ENCODE measurements at regions not wholly inside any gene's neighbourhood (a gene's known extent, or its start where the extent isn't known, plus 50 kb on each side); places are given as distances from the start of the nearest gene placed in this dataset.

DNA sequence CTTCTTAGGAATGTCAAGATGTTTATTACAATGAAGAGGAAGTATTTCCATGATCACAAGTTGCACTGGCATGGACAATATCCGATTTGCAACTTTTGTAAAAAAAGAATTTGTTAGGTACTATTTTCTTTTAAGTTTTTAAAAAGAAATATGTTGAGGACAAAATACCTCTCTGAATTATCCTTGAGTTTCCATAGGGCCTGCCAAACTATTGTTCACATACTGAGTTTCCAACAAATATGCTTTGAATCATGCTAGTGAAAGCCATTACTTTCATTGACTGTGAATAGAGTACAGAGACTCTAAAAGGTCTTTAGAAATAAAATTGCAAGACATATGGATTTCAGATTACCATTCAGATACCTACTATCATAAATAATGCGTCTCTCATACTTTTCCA, 566.1 kb downstream of the TMEM182 start:
- Histone ChIP-seq H3K4me3 (no peak overlapping the region), H3K36me3 (ENCODE audit: low read depth, missing control alignments) (no peaks in the 10 kb centered on the region), H3K9me3 (no peaks in the 10 kb centered on the region), H3K4me1 (no peaks in the 10 kb centered on the region), H3K27ac (no peak overlapping the region), H3K27me3 (no peaks in the 10 kb centered on the region)
- WGBS, 2 donors = 89% methylated on average over 2 of the region's 2 CpGs
- no peak for DNase-seq
- intact Hi-C loops (cut with DNase I; ENCODE audit: low total_unique reads) = no loop called here
- TF ChIP-seq, protein P1, sequence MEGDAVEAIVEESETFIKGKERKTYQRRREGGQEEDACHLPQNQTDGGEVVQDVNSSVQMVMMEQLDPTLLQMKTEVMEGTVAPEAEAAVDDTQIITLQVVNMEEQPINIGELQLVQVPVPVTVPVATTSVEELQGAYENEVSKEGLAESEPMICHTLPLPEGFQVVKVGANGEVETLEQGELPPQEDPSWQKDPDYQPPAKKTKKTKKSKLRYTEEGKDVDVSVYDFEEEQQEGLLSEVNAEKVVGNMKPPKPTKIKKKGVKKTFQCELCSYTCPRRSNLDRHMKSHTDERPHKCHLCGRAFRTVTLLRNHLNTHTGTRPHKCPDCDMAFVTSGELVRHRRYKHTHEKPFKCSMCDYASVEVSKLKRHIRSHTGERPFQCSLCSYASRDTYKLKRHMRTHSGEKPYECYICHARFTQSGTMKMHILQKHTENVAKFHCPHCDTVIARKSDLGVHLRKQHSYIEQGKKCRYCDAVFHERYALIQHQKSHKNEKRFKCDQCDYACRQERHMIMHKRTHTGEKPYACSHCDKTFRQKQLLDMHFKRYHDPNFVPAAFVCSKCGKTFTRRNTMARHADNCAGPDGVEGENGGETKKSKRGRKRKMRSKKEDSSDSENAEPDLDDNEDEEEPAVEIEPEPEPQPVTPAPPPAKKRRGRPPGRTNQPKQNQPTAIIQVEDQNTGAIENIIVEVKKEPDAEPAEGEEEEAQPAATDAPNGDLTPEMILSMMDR (IDR thresholded peaks at IDR 0.05) = no peak
- no peak for TF ChIP-seq POLR2A (IDR thresholded peaks at IDR 0.05)

DNA sequence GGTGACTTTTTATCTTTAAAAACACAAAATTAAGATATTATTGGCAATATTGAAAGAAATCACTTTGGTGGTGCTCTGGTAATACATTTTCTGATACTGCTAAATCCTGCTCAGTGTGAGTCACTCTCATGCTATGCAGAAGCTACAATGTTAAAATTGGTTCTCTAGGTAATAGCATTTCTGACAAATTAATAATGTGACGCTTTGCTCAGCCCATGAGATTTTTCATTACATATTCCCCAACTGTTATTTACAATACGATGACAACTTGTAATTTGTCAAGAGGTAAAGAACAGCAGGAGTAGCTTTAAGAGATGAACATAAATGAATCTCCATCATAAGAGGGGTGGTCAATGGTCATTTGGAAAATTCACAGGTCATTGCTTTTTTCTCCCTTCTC, 573.6 kb downstream of the TMEM182 start:
- H3K36me3 ChIP-seq (ENCODE audit: low read depth, missing control alignments) = no peaks in the 10 kb centered on the region
- no peak overlapping the region for H3K27ac ChIP-seq
- H3K4me1 ChIP-seq = no peaks in the 10 kb centered on the region
- no peaks in the 10 kb centered on the region for H3K9me3 ChIP-seq
- no peak for DNase-seq
- WGBS, 2 donors = 86 to 96% methylated on average over 2 of the region's 2 CpGs
- H3K27me3 ChIP-seq = no peaks in the 10 kb centered on the region
- intact Hi-C loops (cut with DNase I; ENCODE audit: low total_unique reads) = no loop called here
- no peak overlapping the region for H3K4me3 ChIP-seq
- TF ChIP-seq POLR2A (IDR thresholded peaks at IDR 0.05) = no peak
- TF ChIP-seq, protein P1 (IDR thresholded peaks at IDR 0.05) = no peak

DNA sequence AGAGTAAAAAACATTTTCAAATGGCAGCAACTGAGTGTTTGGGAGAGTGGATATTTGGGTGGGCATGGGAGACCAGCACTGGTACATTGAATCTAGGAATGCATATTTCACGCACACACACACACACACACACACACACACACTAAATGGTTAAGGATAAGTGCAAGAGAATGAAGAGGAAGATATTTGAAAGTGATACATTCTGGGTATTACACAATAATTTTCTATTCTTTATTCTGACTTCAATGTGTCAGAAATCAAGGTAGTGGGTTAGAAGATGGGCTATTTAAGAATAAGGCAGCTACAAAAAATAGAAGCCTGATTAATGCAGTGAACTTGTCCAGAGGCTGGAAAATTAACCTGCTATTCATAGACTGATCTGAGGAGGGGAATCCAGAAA, 577.0 kb downstream of the TMEM182 start:
- no peaks in the 10 kb centered on the region for H3K9me3 ChIP-seq
- no peak overlapping the region for H3K4me3 ChIP-seq

DNA sequence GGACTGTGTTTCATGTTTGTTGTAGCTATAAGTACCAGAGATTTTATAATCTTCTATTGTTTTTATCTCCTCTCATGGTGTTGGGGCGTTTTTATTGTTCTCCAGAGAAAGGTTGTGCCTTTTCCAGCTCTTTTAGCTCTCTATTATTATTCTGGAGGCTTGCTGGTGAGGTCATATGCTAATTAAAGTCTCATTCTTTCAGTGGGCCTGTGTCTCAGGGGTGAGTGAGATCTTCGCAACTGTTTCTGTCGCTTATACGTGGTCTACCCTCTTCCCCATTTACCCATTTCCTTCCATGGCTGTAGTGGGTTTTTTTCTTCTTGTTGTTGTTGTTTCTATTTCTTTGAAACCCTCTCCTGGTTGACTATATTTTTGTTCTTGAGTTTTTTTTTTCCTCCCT, 584.9 kb downstream of the TMEM182 start:
- Histone ChIP-seq H3K4me3 (no peak overlapping the region), H3K27me3 (no peaks in the 10 kb centered on the region), H3K36me3 (ENCODE audit: low read depth, missing control alignments) (no peaks in the 10 kb centered on the region), H3K4me1 (no peaks in the 10 kb centered on the region), H3K27ac (no peak overlapping the region), H3K9me3 (no peaks in the 10 kb centered on the region)
- DNase-seq = no peak
- WGBS, 2 donors = 77 to 82% methylated on average over 4 of the region's 4 CpGs
- TF ChIP-seq, protein P1 (IDR thresholded peaks at IDR 0.05) = no peak
- no peak for TF ChIP-seq POLR2A (IDR thresholded peaks at IDR 0.05)
- intact Hi-C loops (cut with DNase I; ENCODE audit: low total_unique reads) = no loop called here

More for the DNA sequence above, 577.0 kb downstream of the TMEM182 start:
- Histone ChIP-seq H3K4me1 (no peaks in the 10 kb centered on the region), H3K27ac (no peak overlapping the region), H3K27me3 (no peaks in the 10 kb centered on the region), H3K36me3 (ENCODE audit: low read depth, missing control alignments) (no peaks in the 10 kb centered on the region)
- 72 to 100% methylated on average over 1 of the region's 1 CpG for WGBS, 2 donors
- no peak for DNase-seq
- intact Hi-C loops (cut with DNase I; ENCODE audit: low total_unique reads) = no loop called here
- TF ChIP-seq POLR2A (IDR thresholded peaks at IDR 0.05) = no peak
- TF ChIP-seq, protein P1 (IDR thresholded peaks at IDR 0.05) = no peak

DNA sequence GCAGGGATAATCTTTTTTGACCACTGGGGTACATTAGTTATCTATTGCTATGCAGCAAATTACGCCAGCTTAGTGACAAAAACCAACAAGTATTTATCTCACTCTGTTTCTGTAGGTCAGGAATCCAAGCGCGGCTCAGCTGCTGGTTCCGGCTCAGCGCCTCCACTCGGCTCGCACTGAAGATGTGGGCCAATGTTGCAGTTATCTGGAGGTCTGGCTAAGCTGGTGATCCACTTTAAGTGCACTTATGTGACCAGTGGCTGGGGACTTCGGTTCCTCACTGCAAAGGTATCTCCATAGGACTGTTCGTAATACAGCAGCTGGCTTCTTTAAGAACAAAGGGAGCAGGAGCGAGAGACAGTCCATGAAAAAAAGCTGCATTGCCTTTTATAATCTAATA, 591.9 kb downstream of the TMEM182 start:
- no peaks in the 10 kb centered on the region for H3K4me1 ChIP-seq
- no peak for TF ChIP-seq POLR2A (IDR thresholded peaks at IDR 0.05)
- TF ChIP-seq, protein P1 (IDR thresholded peaks at IDR 0.05) = no peak
- no peaks in the 10 kb centered on the region for H3K36me3 ChIP-seq (ENCODE audit: low read depth, missing control alignments)
- intact Hi-C loops (cut with DNase I; ENCODE audit: low total_unique reads) = no loop called here
- no peaks in the 10 kb centered on the region for H3K9me3 ChIP-seq
- 58 to 64% methylated on average over 10 of the region's 10 CpGs for WGBS, 2 donors
- H3K4me3 ChIP-seq = no peak overlapping the region
- no peaks in the 10 kb centered on the region for H3K27me3 ChIP-seq
- no peak overlapping the region for H3K27ac ChIP-seq
- DNase-seq = no peak

Measured in testis (tissue), 2 donors.